ENCODE measurements at regions not wholly inside any gene's neighbourhood (a gene's known extent, or its start where the extent isn't known, plus 50 kb on each side); places are given as distances from the start of the nearest gene placed in this dataset.
"Not testable (repeated sequence)": the region's sequence is repeated elsewhere in the genome, so short reads cannot be mapped to it uniquely, and the experiment has no call there.

DNA sequence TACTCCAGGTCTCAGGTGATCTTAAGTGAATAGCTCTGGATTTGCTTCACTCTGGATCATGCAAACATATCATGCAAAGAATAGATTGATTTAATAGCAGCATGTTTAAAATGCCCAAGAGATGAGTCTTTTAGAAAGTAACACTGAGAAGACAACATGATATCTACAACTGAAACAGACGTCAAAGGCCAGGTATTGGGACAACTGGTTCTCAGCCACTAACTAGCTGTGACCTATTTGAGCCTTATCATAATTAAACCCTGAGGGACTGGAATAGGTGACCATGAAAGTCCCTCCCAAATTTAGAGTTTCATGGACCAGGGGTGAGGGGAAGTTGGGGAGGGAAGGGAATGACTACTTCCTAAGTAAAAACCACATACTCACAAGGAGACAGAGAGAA is 95.7 kb downstream of the NIBAN1 start:
- no peak for DNase-seq (ENCODE audit: insufficient read length, low spot score, missing footprints)
- H3K79me2 ChIP-seq (ENCODE audit: insufficient read depth, low read length), result no peaks in the 10 kb centered on the region
- H4K20me1 ChIP-seq (ENCODE audit: insufficient read depth, low read length), result no peaks in the 10 kb centered on the region
- no peak overlapping the region for H3K4me3 ChIP-seq (ENCODE audit: insufficient read depth, low read length)
- H3K27ac ChIP-seq (ENCODE audit: low read depth, low read length), result no peak overlapping the region
- H3K27me3 ChIP-seq (ENCODE audit: insufficient read depth, low read length), result peaks cover 30% of the 10 kb centered on the region
- H2AFZ ChIP-seq (ENCODE audit: low read length), result no peak overlapping the region
- H3K4me2 ChIP-seq (ENCODE audit: insufficient read depth, low read length), result no peak overlapping the region
- peaks cover 17% of the 10 kb centered on the region for H3K4me1 ChIP-seq (ENCODE audit: insufficient read depth, low read length)
- TF ChIP-seq, protein P1, sequence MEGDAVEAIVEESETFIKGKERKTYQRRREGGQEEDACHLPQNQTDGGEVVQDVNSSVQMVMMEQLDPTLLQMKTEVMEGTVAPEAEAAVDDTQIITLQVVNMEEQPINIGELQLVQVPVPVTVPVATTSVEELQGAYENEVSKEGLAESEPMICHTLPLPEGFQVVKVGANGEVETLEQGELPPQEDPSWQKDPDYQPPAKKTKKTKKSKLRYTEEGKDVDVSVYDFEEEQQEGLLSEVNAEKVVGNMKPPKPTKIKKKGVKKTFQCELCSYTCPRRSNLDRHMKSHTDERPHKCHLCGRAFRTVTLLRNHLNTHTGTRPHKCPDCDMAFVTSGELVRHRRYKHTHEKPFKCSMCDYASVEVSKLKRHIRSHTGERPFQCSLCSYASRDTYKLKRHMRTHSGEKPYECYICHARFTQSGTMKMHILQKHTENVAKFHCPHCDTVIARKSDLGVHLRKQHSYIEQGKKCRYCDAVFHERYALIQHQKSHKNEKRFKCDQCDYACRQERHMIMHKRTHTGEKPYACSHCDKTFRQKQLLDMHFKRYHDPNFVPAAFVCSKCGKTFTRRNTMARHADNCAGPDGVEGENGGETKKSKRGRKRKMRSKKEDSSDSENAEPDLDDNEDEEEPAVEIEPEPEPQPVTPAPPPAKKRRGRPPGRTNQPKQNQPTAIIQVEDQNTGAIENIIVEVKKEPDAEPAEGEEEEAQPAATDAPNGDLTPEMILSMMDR (IDR thresholded peaks at IDR 0.05; ENCODE audit: extremely low read depth, low read depth, low read length), result no peak
- H3K36me3 ChIP-seq (ENCODE audit: insufficient read depth, low read length), result no peaks in the 10 kb centered on the region
- H3K9me3 ChIP-seq (ENCODE audit: low read depth, low read length), result no peaks in the 10 kb centered on the region

DNA sequence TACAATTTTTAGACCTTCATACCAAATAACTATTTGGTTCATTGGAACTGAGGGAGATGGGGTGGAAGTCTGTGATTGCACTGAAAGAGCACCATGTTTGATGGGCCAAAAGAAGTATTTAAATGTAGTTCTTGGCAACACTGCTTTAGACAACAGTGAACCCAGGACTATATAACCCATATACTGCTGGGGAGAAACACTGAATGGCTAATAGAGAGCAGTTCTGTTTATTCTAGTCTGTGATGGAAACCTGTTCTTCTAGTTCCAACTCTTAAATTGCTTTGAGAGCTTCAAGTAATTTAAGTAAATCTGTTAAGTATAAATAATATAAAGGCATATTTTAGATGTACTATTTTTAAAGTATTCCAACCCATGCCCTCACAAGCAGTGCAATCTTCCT is 96.3 kb downstream of the NIBAN1 start:
- H3K79me2 ChIP-seq (ENCODE audit: insufficient read depth, low read length), result no peaks in the 10 kb centered on the region
- H3K27ac ChIP-seq (ENCODE audit: low read depth, low read length), result no peak overlapping the region
- peaks cover 31% of the 10 kb centered on the region for H3K27me3 ChIP-seq (ENCODE audit: insufficient read depth, low read length)
- H3K4me2 ChIP-seq (ENCODE audit: insufficient read depth, low read length), result no peak overlapping the region
- no peak overlapping the region for H3K4me3 ChIP-seq (ENCODE audit: insufficient read depth, low read length)
- TF ChIP-seq, protein P1 (IDR thresholded peaks at IDR 0.05; ENCODE audit: extremely low read depth, low read depth, low read length), result no peak
- peaks cover 13% of the 10 kb centered on the region for H3K4me1 ChIP-seq (ENCODE audit: insufficient read depth, low read length)
- no peaks in the 10 kb centered on the region for H3K9me3 ChIP-seq (ENCODE audit: low read depth, low read length)
- H4K20me1 ChIP-seq (ENCODE audit: insufficient read depth, low read length), result no peaks in the 10 kb centered on the region
- DNase-seq (ENCODE audit: insufficient read length, low spot score, missing footprints), result no peak
- H2AFZ ChIP-seq (ENCODE audit: low read length), result no peak overlapping the region
- H3K36me3 ChIP-seq (ENCODE audit: insufficient read depth, low read length), result no peaks in the 10 kb centered on the region

DNA sequence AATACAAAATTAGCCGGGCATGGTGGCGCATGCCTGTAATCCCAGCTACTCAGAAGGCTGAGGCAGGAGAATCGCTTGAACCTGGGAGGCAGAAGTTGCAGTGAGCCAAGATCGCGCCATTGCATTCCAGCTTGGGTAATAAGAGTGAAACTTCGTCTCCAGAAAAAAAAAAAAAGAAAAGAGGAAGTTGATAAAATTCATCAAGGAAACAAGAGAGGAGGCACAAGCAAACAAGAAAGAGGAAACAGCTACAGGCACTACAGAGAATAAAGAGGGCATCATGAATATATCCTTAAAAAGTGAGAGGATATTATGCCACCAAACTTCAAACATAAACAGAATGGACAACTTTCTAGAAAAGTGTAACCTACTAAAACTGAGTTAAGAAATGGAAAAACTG is 98.3 kb downstream of the NIBAN1 start:
- not testable (repeated sequence) for H3K4me1 ChIP-seq (ENCODE audit: insufficient read depth, low read length); H3K27ac ChIP-seq (ENCODE audit: low read depth, low read length); H3K79me2 ChIP-seq (ENCODE audit: insufficient read depth, low read length); H3K36me3 ChIP-seq (ENCODE audit: insufficient read depth, low read length); H3K9me3 ChIP-seq (ENCODE audit: low read depth, low read length); H3K4me3 ChIP-seq (ENCODE audit: insufficient read depth, low read length); H2AFZ ChIP-seq (ENCODE audit: low read length); DNase-seq (ENCODE audit: insufficient read length, low spot score, missing footprints); H3K4me2 ChIP-seq (ENCODE audit: insufficient read depth, low read length); H4K20me1 ChIP-seq (ENCODE audit: insufficient read depth, low read length)
- peaks cover 38% of the 10 kb centered on the region for H3K27me3 ChIP-seq (ENCODE audit: insufficient read depth, low read length)

DNA sequence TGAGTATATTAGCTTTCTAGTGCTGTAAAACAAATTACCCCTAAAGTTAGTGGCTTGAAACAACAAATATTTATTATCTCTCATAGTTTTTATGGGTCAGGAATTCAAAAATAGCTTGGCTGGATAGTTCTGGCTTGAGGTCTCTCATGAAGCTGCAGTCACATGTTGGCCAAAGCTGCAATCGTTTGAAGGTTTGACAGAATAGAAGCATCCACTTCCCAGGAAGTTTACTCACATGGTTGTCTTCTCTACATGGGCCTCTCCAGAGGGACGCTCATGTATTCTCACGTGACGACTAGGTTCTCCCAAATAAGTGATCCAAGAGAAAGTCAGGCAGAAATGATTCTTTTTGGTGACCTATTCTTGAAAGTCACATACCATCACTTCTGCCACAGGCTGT is 99.1 kb downstream of the NIBAN1 start:
- no peaks in the 10 kb centered on the region for H3K9me3 ChIP-seq (ENCODE audit: low read depth, low read length)
- H3K4me3 ChIP-seq (ENCODE audit: insufficient read depth, low read length), result no peak overlapping the region
- H2AFZ ChIP-seq (ENCODE audit: low read length), result no peak overlapping the region
- no peaks in the 10 kb centered on the region for H3K79me2 ChIP-seq (ENCODE audit: insufficient read depth, low read length)
- no peaks in the 10 kb centered on the region for H3K36me3 ChIP-seq (ENCODE audit: insufficient read depth, low read length)
- H3K4me2 ChIP-seq (ENCODE audit: insufficient read depth, low read length), result no peak overlapping the region
- no peak overlapping the region for H3K27ac ChIP-seq (ENCODE audit: low read depth, low read length)
- TF ChIP-seq, protein P1 (IDR thresholded peaks at IDR 0.05; ENCODE audit: extremely low read depth, low read depth, low read length), result no peak
- H3K4me1 ChIP-seq (ENCODE audit: insufficient read depth, low read length), result no peaks in the 10 kb centered on the region
- no peak for DNase-seq (ENCODE audit: insufficient read length, low spot score, missing footprints)
- peaks cover 37% of the 10 kb centered on the region for H3K27me3 ChIP-seq (ENCODE audit: insufficient read depth, low read length)
- no peaks in the 10 kb centered on the region for H4K20me1 ChIP-seq (ENCODE audit: insufficient read depth, low read length)

All from osteoblast (primary cell).